AG04450 (cell line): ENCODE measurements at regions not wholly inside any gene's neighbourhood (a gene's known extent, or its start where the extent isn't known, plus 50 kb on each side); places are given as distances from the start of the nearest gene placed in this dataset.
"Not testable (repeated sequence)": the region's sequence is repeated elsewhere in the genome, so short reads cannot be mapped to it uniquely, and the experiment has no call there.

Experiments used
- CTCF ChIA-PET: fragments of 300-600, 350-600 bp; formaldehyde crosslinking; extraction: SDS; loops from one replicate; lab custom pipeline; 2022; ENCODE audit warnings: antibody characterized with exemption, inconsistent platforms; lab: Charles Lee
- POLR2A ChIA-PET: fragments of 350-600 bp; formaldehyde crosslinking; extraction: SDS; loops from one replicate; lab custom pipeline; 2021; ENCODE audit warnings: antibody characterized with exemption, inconsistent platforms; lab: Yijun Ruan, JAX
- DNase-seq: peaks from one replicate; pipeline ENCODE4 v3.0.0-alpha.2; 2011; ENCODE audit warnings: low read depth, low spot score
- H3K27ac ChIP-seq: one replicate; pipeline ENCODE4 v1.5.1; 2012; ENCODE audit warnings: low read depth, low read length, control low read depth
- H3K27me3 ChIP-seq: one replicate; pipeline ENCODE4 v1.6.0; 2012; ENCODE audit warnings: low read length; ENCODE audit not compliant: control insufficient read depth, insufficient read depth
- H3K4me3 ChIP-seq: 2 replicates; pipeline ENCODE4 v1.5.1; 2011; ENCODE audit warnings: mild to moderate bottlenecking, low read depth, low read length, control low read depth
- H3K9me3 ChIP-seq: 2 replicates; pipeline ENCODE4 v1.5.1; 2012; ENCODE audit warnings: low read length; ENCODE audit not compliant: control insufficient read depth, insufficient read depth
- TF ChIP-seq, protein P1 (sequence below): IDR thresholded peaks from 2 replicates; pipeline ENCODE4 v1.5.1; 2011; ENCODE audit warnings: low read depth, low read length, control low read depth, inconsistent platforms

DNA sequence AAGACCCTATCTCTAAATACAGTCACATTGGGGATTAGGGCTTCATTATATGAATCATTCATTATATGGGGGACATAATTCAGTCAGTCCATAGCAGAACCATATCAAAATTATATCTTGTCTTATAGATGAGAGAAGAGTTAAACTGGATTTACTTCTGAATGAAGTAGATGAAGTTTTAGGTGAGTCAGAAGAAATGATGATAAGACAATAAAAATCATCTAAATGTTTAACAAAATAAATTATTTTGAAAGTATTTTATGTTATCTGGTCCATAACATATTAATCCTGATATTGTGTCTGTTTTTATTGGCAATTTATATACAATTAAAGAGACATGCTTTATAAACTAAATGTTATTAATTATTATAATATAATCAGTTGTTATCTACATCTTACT, 76.9 kb upstream of the EFCAB3 start:
- ChIA-PET POLR2A (no interaction called here), CTCF (no interaction called here)
- DNase-seq, result no peak
- TF ChIP-seq, protein P1, sequence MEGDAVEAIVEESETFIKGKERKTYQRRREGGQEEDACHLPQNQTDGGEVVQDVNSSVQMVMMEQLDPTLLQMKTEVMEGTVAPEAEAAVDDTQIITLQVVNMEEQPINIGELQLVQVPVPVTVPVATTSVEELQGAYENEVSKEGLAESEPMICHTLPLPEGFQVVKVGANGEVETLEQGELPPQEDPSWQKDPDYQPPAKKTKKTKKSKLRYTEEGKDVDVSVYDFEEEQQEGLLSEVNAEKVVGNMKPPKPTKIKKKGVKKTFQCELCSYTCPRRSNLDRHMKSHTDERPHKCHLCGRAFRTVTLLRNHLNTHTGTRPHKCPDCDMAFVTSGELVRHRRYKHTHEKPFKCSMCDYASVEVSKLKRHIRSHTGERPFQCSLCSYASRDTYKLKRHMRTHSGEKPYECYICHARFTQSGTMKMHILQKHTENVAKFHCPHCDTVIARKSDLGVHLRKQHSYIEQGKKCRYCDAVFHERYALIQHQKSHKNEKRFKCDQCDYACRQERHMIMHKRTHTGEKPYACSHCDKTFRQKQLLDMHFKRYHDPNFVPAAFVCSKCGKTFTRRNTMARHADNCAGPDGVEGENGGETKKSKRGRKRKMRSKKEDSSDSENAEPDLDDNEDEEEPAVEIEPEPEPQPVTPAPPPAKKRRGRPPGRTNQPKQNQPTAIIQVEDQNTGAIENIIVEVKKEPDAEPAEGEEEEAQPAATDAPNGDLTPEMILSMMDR, result no peak
- no peaks in the 10 kb centered on the region for H3K9me3 ChIP-seq
- no peak overlapping the region for H3K27ac ChIP-seq
- H3K4me3 ChIP-seq, result no peak overlapping the region
- H3K27me3 ChIP-seq, result peaks cover 5% of the 10 kb centered on the region

DNA sequence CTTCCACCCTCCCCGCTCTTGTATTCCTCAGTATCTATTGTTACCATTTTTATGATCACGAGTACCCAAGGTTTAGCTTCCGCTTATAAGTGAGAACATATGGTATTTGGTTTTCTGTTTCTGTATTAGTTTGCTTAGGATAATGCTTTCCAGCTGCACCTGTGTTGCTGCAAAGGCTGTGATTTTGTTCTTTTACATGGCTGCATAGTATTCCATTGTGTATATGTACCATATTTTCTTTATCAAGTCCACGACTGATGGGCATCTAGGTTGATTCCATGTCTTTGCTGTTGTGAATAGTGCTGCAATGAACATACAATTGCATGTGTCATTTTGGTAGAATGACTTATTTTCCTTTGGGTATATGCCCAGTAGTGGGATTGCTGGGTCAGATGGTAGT, 79.7 kb upstream of the EFCAB3 start:
- no peak for DNase-seq
- CTCF ChIA-PET, result no interaction called here
- Histone ChIP-seq H3K4me3 (no peak overlapping the region), H3K9me3 (no peaks in the 10 kb centered on the region), H3K27me3 (peaks cover 2% of the 10 kb centered on the region), H3K27ac (no peak overlapping the region)
- TF ChIP-seq, protein P1, result no peak
- POLR2A ChIA-PET, result no interaction called here

DNA sequence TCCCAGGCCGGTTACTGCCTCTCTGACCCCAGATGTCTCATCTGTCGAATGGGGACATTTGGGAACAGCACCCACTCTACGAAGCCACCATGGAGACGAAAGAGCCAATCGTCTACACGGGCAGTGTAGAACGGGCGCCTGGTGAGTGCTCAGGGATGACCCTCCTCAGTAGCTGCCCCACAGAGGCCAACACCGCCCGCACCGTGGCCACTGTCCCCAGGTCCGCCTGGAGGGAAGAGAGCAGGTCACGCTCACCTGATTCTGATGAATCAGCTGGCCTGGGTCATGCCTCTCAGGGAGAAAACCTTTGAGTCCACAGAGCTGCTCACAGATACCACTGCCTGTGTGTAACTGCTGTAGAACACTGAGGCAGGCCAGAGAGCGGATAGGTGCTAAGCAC, 105.1 kb upstream of the EFCAB3 start:
- H3K9me3 ChIP-seq, H3K27me3 ChIP-seq, POLR2A ChIA-PET, H3K4me3 ChIP-seq, DNase-seq, CTCF ChIA-PET, H3K27ac ChIP-seq: not testable (repeated sequence)

DNA sequence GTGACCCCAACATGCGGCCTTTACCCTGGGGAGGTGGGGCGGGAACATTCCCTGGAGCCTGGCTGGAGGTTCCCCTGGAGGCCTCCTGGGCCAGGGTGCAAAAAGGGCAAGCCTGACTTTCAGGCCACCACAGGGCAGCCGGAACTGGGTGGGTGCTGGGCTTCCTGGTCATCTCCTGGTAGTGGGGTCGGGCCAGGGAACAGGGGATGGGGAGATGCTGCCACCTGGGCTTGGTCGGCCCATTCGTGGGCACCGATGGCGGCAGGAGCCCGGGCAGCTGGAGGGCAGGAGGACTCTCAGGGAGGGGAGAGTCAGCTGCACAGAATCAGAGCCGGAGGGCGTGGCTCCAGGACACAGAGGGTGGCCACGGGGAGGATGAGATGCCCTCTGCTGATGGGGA, 112.0 kb upstream of the EFCAB3 start:
- H3K27me3 ChIP-seq, CTCF ChIA-PET, H3K4me3 ChIP-seq, H3K27ac ChIP-seq, H3K9me3 ChIP-seq, DNase-seq, POLR2A ChIA-PET: not testable (repeated sequence)

DNA sequence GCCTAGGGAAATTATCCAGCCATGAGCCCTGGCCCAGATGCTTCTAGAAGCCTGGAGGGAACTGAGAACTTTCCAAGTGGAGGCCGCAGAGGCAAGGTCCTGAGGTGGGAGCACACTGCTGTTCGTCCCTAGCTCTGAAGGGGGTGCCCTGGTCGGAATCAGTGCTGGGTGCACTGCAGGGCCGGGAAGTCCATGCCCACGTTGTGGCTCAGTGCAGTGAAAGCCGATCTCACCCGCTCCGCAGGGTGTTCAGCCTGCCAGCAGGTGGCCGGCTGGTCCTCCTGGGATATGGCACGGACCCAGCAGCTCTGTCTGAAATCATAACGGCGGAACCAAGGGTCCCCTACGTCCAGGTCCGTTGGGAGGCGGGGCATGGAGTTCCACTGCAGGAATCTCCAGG, 115.4 kb upstream of the EFCAB3 start:
- DNase-seq, POLR2A ChIA-PET: not testable (repeated sequence)

DNA sequence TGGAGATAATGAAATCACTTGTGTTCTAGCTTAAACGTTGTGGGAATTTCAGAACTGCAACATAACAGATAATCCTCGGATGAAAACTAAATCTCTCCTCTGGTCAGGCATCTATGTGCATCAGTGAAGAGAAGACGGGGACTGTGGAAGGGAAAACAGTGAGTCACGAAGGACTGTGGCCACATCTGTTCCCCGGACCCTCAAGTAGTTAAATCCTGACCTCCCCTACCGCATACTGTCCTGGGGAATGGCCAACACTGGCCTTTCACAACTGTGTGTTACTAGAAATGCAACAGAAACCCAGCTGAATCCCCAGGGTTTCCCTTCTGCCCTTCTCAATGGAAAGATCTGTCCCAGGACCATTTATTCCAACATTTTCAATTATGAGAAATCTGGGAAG, 124.6 kb upstream of the EFCAB3 start:
- POLR2A ChIA-PET, H3K27ac ChIP-seq, H3K9me3 ChIP-seq, H3K4me3 ChIP-seq, H3K27me3 ChIP-seq, DNase-seq, CTCF ChIA-PET: not testable (repeated sequence)

More for the DNA sequence above, 115.4 kb upstream of the EFCAB3 start:
- CTCF ChIA-PET, H3K27me3 ChIP-seq, H3K4me3 ChIP-seq, H3K27ac ChIP-seq, H3K9me3 ChIP-seq: not testable (repeated sequence)

DNA sequence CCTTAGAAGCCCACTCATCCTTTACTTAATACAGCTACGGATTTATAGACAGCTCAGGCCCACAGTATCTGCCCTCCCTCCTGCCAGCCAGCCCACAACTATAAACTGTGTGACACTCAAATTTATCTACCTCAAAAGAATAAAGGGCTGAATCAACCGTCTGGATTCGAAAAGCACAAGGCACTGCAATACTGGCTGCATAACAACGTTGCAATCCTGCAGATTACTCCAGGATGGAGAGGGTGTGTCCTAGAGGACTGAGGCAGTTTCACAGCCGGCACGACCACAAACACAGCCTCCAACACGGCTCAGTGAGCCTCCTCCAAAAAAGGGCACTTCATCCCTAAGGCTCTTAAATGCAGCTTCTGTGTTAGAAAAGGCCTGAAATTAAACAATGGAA, 138.3 kb upstream of the EFCAB3 start:
- DNase-seq, H3K27ac ChIP-seq, H3K27me3 ChIP-seq, H3K4me3 ChIP-seq, POLR2A ChIA-PET, CTCF ChIA-PET, H3K9me3 ChIP-seq: not testable (repeated sequence)

DNA sequence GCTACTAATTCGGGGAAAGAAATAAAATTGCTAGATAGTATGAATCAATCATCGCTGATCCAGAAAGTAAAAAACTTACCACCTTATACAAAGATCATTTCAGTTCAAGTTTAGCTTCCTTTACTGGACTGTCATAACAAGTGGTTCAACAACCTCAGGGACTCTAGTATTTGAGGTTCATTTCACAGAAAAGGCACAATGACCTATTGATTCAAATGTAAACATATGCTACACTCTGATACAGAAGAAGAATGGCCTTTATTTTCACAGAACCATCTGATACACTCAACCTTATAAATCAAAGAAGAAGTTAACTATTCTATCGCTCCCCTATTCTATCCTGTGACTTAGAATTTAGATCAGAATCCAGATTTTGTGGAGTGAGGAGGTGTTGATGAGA, 140.8 kb upstream of the EFCAB3 start:
- H3K27me3 ChIP-seq, CTCF ChIA-PET, H3K9me3 ChIP-seq, H3K4me3 ChIP-seq, DNase-seq, H3K27ac ChIP-seq, POLR2A ChIA-PET: not testable (repeated sequence)

DNA sequence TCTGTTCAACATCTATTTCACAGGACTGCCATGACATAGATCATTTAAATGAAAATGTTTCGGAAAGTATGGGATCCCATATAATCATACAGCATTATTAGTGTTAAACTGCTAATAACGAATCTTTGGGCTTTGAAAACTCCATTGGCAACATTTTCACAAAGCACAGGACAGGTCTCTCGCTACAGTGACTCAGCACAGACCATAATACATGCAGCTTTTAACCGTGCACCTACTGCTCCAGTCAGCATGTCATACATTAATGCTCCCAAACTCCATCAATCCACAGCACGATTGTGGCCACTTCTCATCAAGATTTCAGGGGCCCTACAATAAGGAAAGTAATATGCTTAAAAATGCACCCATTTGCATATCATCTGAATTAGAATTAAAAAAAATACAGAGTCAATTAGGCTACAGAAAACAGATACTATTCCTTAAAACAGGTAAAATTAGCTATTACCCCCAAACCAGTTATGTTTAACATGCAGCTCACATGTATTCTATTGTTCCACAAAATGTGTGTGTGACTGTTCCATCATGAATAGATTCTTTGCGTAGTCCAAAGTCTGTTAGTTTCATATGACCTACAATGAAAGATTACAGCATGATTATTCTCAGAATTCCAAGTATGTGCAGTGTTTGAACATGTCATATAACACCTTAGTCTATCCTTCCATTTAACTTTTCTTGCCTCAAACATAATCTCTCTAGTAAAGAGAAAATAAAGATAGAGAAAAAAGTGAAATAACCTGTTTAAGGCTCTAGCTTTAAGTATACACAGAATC, 141.6 kb upstream of the EFCAB3 start:
- H3K4me3 ChIP-seq, DNase-seq, H3K27me3 ChIP-seq, H3K27ac ChIP-seq, CTCF ChIA-PET, H3K9me3 ChIP-seq, POLR2A ChIA-PET: not testable (repeated sequence)

DNA sequence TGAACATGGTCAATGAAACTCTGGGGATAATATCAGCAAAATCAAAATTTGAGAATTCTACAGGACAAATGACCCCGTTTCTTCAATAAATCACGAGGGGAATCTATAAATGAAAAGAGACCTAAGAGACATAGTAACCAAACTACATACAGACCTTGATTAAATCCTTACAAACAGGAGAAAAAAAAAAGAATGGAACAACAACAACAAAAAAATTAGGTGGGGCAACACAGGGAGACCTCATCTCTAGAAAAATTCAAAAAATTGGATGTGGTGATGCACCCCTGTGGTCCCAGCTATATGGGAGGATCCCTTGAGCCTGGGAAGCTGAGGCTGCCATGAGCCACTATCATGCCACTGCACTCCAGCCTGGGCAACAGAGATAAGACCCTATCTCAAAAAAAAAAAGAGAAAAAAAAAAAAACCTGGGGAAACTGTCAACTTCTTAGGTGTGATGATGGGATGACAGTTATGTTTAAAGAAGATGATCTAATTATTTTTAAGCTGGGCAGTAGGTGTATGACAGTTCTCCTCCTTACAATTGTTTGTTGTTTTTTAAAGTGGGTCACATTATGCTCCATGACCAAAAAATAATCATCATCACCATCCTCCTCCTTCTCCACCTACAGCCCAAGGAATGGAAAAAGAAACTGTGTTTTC, 146.4 kb upstream of the EFCAB3 start:
- CTCF ChIA-PET, H3K4me3 ChIP-seq, DNase-seq, POLR2A ChIA-PET, H3K27me3 ChIP-seq, H3K27ac ChIP-seq, H3K9me3 ChIP-seq: not testable (repeated sequence)
